Jurkat, Clone E6-1 (cell line): ENCODE measurements at regions not wholly inside any gene's neighbourhood (a gene's known extent, or its start where the extent isn't known, plus 50 kb on each side); places are given as distances from the start of the nearest gene placed in this dataset.

Source experiments
- DNase-seq: peaks from one replicate; pipeline ENCODE4 v3.0.0-alpha.2; 2011; ENCODE audit warnings: low read depth, low spot score
- H3K4me3 ChIP-seq: 2 replicates; pipeline ENCODE4 v1.5.1; 2011; ENCODE audit warnings: mild to moderate bottlenecking, low read length, control low read depth, moderate library complexity

- DNase-seq: no peak
- no peak overlapping the region for H3K4me3 ChIP-seq
These were observed 166.1 kb downstream of the MED10 start for GRCh38 chr5:6212244-6212643.

GRCh38 chr5:6206501-6206900, 171.8 kb downstream of the MED10 start:
- no peak overlapping the region for H3K4me3 ChIP-seq
- no peak for DNase-seq

- DNase-seq: no peak
These were observed 175.4 kb downstream of the MED10 start for GRCh38 chr5:6202968-6203365.

GRCh38 chr5:6202149-6202967, 176.0 kb downstream of the MED10 start:
- no peak overlapping the region for H3K4me3 ChIP-seq
- DNase-seq: no peak

More at GRCh38 chr5:6202968-6203365, 175.4 kb downstream of the MED10 start:
- no peak overlapping the region for H3K4me3 ChIP-seq

- DNase-seq: no peak
- no peak overlapping the region for H3K4me3 ChIP-seq
These were observed 176.7 kb downstream of the MED10 start for GRCh38 chr5:6201631-6202030.

- no peak for DNase-seq
- H3K4me3 ChIP-seq: no peak overlapping the region
These were observed 179.8 kb downstream of the MED10 start for GRCh38 chr5:6198531-6198930.

GRCh38 chr5:6197427-6197826, 180.9 kb downstream of the MED10 start:
- peak; percentile 4 for DNase-seq
- H3K4me3 ChIP-seq: no peak overlapping the region

GRCh38 chr5:6195711-6196358, 182.5 kb downstream of the MED10 start:
- no peak overlapping the region for H3K4me3 ChIP-seq
- no peak for DNase-seq

- no peak for DNase-seq
- H3K4me3 ChIP-seq: no peak overlapping the region
These were observed 183.3 kb downstream of the MED10 start for GRCh38 chr5:6194906-6195612.

- no peak for DNase-seq
- no peak overlapping the region for H3K4me3 ChIP-seq
These were observed 184.0 kb downstream of the MED10 start for GRCh38 chr5:6194261-6194875.

GRCh38 chr5:6193310-6193709, 185.0 kb downstream of the MED10 start:
- DNase-seq: no peak
- no peak overlapping the region for H3K4me3 ChIP-seq

- DNase-seq: no peak
- no peak overlapping the region for H3K4me3 ChIP-seq
These were observed 187.5 kb downstream of the MED10 start for GRCh38 chr5:6190838-6191237.

GRCh38 chr5:6188976-6189375, 189.4 kb downstream of the MED10 start:
- no peak for DNase-seq

GRCh38 chr5:6188344-6188743, 190.0 kb downstream of the MED10 start:
- no peak overlapping the region for H3K4me3 ChIP-seq
- DNase-seq: no peak

More at GRCh38 chr5:6188976-6189375, 189.4 kb downstream of the MED10 start:
- no peak overlapping the region for H3K4me3 ChIP-seq

- DNase-seq: no peak
- H3K4me3 ChIP-seq: no peak overlapping the region
These were observed 190.8 kb downstream of the MED10 start for GRCh38 chr5:6187501-6187900.

- no peak overlapping the region for H3K4me3 ChIP-seq
- no peak for DNase-seq
These were observed 192.8 kb downstream of the MED10 start for GRCh38 chr5:6185574-6185973.

- no peak for DNase-seq
- no peak overlapping the region for H3K4me3 ChIP-seq
These were observed 193.9 kb downstream of the MED10 start for GRCh38 chr5:6184481-6184880.

- H3K4me3 ChIP-seq: no peak overlapping the region
- DNase-seq: no peak
These were observed 194.7 kb downstream of the MED10 start for GRCh38 chr5:6183391-6184390.
